GM23248 (cell line): ENCODE measurements at regions not wholly inside any gene's neighbourhood (a gene's known extent, or its start where the extent isn't known, plus 50 kb on each side); places are given as distances from the start of the nearest gene placed in this dataset.

Experiments used
- EZH2 ChIP-seq: fragments of 200-600 bp; sonication (generic); IDR thresholded peaks from 2 replicates; pipeline ENCODE4 v1.6.1; 2018; ENCODE audit warnings: antibody characterized with exemption, mild to moderate bottlenecking; ENCODE audit not compliant: insufficient read depth, poor library complexity, severe bottlenecking
- EZH2phosphoT487 ChIP-seq: fragments of 200-600 bp; sonication (generic); IDR thresholded peaks from 2 replicates; pipeline ENCODE4 v1.6.1; 2018; ENCODE audit warnings: antibody characterized with exemption, moderate library complexity, mild to moderate bottlenecking, low read depth; ENCODE audit not compliant: insufficient read depth

- TF ChIP-seq EZH2phosphoT487 (no peak), EZH2 (no peak)
Measured at GRCh38 chr19:21655540-21656126, 111.7 kb downstream of the ZNF100 start.
